ENCODE measurements at regions not wholly inside any gene's neighbourhood (a gene's known extent, or its start where the extent isn't known, plus 50 kb on each side); places are given as distances from the start of the nearest gene placed in this dataset.

DNA sequence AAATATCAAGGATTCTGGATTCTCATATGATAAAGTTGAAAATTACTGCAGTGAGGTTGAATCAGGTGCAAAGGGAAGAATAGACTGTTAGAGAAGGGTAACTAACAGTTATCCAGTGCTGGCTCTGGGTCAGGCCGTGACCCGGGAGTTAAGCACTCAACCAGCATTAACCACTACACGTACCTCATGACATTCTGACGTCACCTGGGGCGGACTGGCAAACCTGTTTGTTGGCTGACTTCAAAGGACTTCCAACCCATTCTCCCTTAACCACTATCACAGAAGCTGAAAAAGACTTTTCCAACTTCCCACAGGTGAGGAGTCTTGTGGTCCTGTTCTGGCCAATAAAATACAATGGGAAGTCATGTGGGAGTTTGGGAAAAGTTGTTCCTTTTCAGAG, 268.9 kb downstream of the ENC1 start:
- no peak for ATAC-seq
- no peaks in the 10 kb centered on the region for H3K36me3 ChIP-seq (ENCODE audit: low read depth)
- intact Hi-C loops (cut with DNase I, micrococcal nuclease), result no loop called here

DNA sequence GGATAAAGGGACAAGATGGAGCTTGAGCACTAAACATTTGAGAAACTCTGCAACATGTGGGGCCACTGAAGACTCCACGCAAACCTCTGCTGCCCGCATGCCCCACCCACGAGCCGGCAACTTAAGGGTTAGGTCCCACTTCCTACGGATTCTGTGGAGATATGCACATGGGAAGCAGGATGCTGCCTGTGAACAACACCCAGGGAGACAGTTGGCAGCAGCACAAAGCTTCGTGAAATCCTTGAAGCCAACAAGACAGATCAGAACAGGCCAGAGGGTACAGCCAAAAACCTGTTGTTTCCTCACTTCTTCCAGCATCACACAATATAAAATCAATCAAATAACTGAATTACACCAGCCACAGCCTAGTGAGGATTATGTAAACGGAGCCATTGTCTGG, 270.4 kb downstream of the ENC1 start:
- ATAC-seq (no peak), DNase-seq (no peak)
- peaks cover 7% of the 10 kb centered on the region for H3K4me1 ChIP-seq (ENCODE audit: low read depth)
- intact Hi-C loops (cut with DNase I, micrococcal nuclease), result no loop called here
- TF ChIP-seq, protein P1, sequence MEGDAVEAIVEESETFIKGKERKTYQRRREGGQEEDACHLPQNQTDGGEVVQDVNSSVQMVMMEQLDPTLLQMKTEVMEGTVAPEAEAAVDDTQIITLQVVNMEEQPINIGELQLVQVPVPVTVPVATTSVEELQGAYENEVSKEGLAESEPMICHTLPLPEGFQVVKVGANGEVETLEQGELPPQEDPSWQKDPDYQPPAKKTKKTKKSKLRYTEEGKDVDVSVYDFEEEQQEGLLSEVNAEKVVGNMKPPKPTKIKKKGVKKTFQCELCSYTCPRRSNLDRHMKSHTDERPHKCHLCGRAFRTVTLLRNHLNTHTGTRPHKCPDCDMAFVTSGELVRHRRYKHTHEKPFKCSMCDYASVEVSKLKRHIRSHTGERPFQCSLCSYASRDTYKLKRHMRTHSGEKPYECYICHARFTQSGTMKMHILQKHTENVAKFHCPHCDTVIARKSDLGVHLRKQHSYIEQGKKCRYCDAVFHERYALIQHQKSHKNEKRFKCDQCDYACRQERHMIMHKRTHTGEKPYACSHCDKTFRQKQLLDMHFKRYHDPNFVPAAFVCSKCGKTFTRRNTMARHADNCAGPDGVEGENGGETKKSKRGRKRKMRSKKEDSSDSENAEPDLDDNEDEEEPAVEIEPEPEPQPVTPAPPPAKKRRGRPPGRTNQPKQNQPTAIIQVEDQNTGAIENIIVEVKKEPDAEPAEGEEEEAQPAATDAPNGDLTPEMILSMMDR (IDR thresholded peaks at IDR 0.05), result no peak
- H3K36me3 ChIP-seq (ENCODE audit: low read depth), result no peaks in the 10 kb centered on the region
- H3K4me3 ChIP-seq, result no peak overlapping the region
- H3K9me3 ChIP-seq, result no peaks in the 10 kb centered on the region

More for the DNA sequence above, 268.9 kb downstream of the ENC1 start:
- H3K4me3 ChIP-seq, result no peak overlapping the region
- peaks cover 11% of the 10 kb centered on the region for H3K4me1 ChIP-seq (ENCODE audit: low read depth)
- DNase-seq, result no peak
- no peaks in the 10 kb centered on the region for H3K9me3 ChIP-seq
- TF ChIP-seq, protein P1 (IDR thresholded peaks at IDR 0.05), result no peak

DNA sequence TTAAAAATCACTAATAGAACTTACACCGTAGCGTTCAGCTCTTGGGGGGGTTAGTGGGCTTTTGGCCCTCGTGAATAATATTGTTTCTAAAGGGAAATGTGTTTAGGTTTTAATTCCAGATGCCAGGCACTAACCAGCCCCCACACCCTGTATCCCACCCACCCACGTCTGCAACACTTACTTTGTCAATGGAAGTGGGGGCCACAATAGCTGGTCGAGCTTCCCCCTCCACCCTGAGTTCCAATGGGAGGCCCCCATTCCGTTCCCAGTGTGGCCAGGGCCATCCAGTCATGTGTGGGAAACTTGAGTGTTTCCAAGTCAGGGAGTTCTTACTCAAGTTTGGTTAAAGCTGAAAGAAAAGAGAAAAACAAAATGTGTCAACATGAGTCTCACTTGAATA, 271.4 kb downstream of the ENC1 start:
- Histone ChIP-seq H3K4me3 (no peak overlapping the region), H3K4me1 (ENCODE audit: low read depth) (no peaks in the 10 kb centered on the region), H3K9me3 (no peaks in the 10 kb centered on the region), H3K36me3 (ENCODE audit: low read depth) (no peaks in the 10 kb centered on the region)
- DNase-seq, result no peak
- TF ChIP-seq, protein P1 (IDR thresholded peaks at IDR 0.05), result no peak
- intact Hi-C loops (cut with DNase I, micrococcal nuclease), result no loop called here
- no peak for ATAC-seq

DNA sequence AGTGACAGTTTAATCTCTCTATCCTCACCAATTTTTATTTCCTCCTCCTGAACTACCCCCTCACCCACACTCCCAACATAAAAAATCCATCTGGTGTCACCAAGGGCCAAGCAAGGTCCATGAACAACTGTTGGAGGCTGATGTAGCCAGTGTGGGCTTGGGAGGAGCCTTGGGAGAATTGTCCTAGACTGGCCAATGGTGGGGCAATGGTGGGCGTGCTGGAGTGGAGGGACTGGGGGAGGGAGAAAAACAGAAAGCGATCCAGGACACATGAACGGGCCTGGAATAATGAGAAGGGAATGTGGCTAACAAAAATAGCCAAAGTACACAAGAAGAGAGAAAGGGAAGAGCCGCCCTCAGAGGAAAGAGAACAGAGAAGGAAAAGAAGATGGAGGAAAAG, 272.6 kb downstream of the ENC1 start:
- ATAC-seq (no peak), DNase-seq (no peak)
- Histone ChIP-seq H3K9me3 (no peaks in the 10 kb centered on the region), H3K36me3 (ENCODE audit: low read depth) (no peaks in the 10 kb centered on the region), H3K4me1 (ENCODE audit: low read depth) (no peaks in the 10 kb centered on the region), H3K4me3 (no peak overlapping the region)
- intact Hi-C loops (cut with DNase I, micrococcal nuclease), result no loop called here
- TF ChIP-seq, protein P1 (IDR thresholded peaks at IDR 0.05), result no peak

- no peak for ATAC-seq
- Histone ChIP-seq H3K9me3 (no peaks in the 10 kb centered on the region), H3K36me3 (ENCODE audit: low read depth) (no peaks in the 10 kb centered on the region), H3K4me3 (no peak overlapping the region), H3K4me1 (ENCODE audit: low read depth) (peaks cover under 1% of the 10 kb centered on the region)
- DNase-seq, result no peak
- intact Hi-C loops (cut with DNase I, micrococcal nuclease), result no loop called here
- TF ChIP-seq, protein P1 (IDR thresholded peaks at IDR 0.05), result no peak
These were observed 273.2 kb downstream of the ENC1 start for GRCh38 chr5:74367241-74367733.

DNA sequence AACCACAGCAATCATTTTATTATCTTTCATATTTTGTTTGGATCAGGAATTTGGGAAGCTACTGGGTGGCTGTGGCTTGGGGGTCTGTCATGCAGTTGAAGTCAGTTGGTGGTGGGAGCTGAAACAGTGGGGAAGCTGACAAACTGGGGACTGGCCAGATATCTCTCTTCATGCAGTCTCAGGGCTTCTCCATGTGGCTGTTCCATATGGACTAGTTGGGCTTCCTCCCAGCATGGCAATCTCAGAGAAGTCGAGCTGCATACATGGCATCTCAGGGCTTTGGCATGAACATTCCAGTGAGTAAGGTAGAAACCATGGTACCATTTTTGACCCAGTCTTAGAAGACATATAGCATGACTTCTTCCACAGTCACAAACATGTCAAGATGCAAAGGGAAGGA, 274.8 kb downstream of the ENC1 start:
- intact Hi-C loops (cut with DNase I, micrococcal nuclease), result no loop called here
- ATAC-seq, result no peak
- TF ChIP-seq, protein P1 (IDR thresholded peaks at IDR 0.05), result no peak
- DNase-seq, result no peak
- no peaks in the 10 kb centered on the region for H3K36me3 ChIP-seq (ENCODE audit: low read depth)
- H3K9me3 ChIP-seq, result no peaks in the 10 kb centered on the region
- H3K4me1 ChIP-seq (ENCODE audit: low read depth), result peaks cover 4% of the 10 kb centered on the region
- H3K4me3 ChIP-seq, result no peak overlapping the region
